ENCODE measurements at regions not wholly inside any gene's neighbourhood (a gene's known extent, or its start where the extent isn't known, plus 50 kb on each side); places are given as distances from the start of the nearest gene placed in this dataset.

DNA sequence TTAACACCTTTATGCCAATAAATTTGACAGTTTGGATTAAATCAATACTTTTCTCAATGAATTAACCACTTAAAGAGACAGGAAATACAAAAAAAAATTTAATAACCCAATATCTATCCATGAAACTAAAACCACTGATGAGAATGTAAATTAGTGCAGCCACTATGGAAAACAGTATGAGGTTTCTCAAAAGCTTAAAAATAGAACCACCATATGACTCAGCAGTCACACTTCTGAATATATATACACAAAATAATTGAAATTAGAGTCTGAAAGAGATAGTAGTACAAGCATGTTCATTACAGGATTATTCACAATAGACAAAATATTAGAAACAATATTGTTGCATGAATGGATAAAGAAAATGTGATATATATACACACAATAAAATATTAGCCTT lies 382.1 kb upstream of the SETBP1 start:
- no peak for DNase-seq (ENCODE audit: low spot score in 2 of 2)
- TF ChIP-seq CTCF (IDR thresholded peaks at IDR 0.05): no peak
- TF ChIP-seq POLR2A (IDR thresholded peaks at IDR 0.05): no peak
- intact Hi-C loops (cut with DNase I; ENCODE audit: low total_unique reads): no loop called here
- H3K4me3 ChIP-seq (ENCODE audit: low read depth, poor library complexity, severe bottlenecking): no peak overlapping the region

DNA sequence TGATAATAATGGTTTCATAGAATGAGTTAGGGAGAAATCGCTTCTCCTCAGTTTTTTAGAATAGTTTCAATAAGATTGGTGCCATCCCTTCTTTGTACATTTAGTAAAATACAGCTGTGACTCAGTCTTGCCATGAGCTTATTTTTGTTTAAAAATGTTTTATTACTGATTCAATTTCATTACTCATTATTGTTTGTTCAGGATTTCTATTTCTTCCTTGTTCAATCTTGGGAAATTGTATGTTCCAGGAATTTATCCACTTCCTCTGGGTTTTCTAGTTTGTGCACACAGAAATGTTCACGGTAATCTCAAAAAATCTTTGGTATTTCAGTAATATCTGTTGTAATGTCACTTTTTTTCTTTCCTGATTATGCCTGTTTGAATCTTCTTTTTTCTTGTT lies 371.5 kb upstream of the SETBP1 start:
- no peak for TF ChIP-seq POLR2A (IDR thresholded peaks at IDR 0.05)
- no peak for TF ChIP-seq CTCF (IDR thresholded peaks at IDR 0.05)
- no peak for DNase-seq (ENCODE audit: low spot score in 2 of 2)
- intact Hi-C loops (cut with DNase I; ENCODE audit: low total_unique reads): no loop called here
- H3K4me3 ChIP-seq (ENCODE audit: low read depth, poor library complexity, severe bottlenecking): no peak overlapping the region
- WGBS, 2 donors: 54 to 58% methylated on average over 2 of the region's 2 CpGs

- no peak overlapping the region for H3K4me3 ChIP-seq (ENCODE audit: low read depth, poor library complexity, severe bottlenecking)
- TF ChIP-seq POLR2A (IDR thresholded peaks at IDR 0.05) (no peak), CTCF (IDR thresholded peaks at IDR 0.05) (no peak)
- intact Hi-C loops (cut with DNase I; ENCODE audit: low total_unique reads): no loop called here
- DNase-seq (ENCODE audit: low spot score in 2 of 2): no peak
- WGBS, 2 donors: 95 to 96% methylated on average over 25 of the region's 26 CpGs
Observed at GRCh38 chr18:44320619-44321460, 359.8 kb upstream of the SETBP1 start.

- no peak for TF ChIP-seq POLR2A (IDR thresholded peaks at IDR 0.05)
- no peak for TF ChIP-seq CTCF (IDR thresholded peaks at IDR 0.05)
- intact Hi-C loops (cut with DNase I; ENCODE audit: low total_unique reads): no loop called here
- DNase-seq (ENCODE audit: low spot score in 2 of 2): no peak
- WGBS, 2 donors: 82 to 85% methylated on average over 7 of the region's 7 CpGs
- H3K4me3 ChIP-seq (ENCODE audit: low read depth, poor library complexity, severe bottlenecking): no peak overlapping the region
Observed at GRCh38 chr18:44321868-44322590, 358.7 kb upstream of the SETBP1 start.

GRCh38 chr18:44323125-44323524 lies 357.6 kb upstream of the SETBP1 start:
- intact Hi-C loops (cut with DNase I; ENCODE audit: low total_unique reads): no loop called here
- DNase-seq (ENCODE audit: low spot score in 2 of 2): no peak
- no peak overlapping the region for H3K4me3 ChIP-seq (ENCODE audit: low read depth, poor library complexity, severe bottlenecking)
- TF ChIP-seq POLR2A (IDR thresholded peaks at IDR 0.05) (no peak), CTCF (IDR thresholded peaks at IDR 0.05) (no peak)
